ENCODE measurements at regions not wholly inside any gene's neighbourhood (a gene's known extent, or its start where the extent isn't known, plus 50 kb on each side); places are given as distances from the start of the nearest gene placed in this dataset.
"Not testable (repeated sequence)": the region's sequence is repeated elsewhere in the genome, so short reads cannot be mapped to it uniquely, and the experiment has no call there.

GRCh38 chr1:206366131-206366530 is 104.1 kb upstream of the IKBKE start:
- TF ChIP-seq, protein P1, sequence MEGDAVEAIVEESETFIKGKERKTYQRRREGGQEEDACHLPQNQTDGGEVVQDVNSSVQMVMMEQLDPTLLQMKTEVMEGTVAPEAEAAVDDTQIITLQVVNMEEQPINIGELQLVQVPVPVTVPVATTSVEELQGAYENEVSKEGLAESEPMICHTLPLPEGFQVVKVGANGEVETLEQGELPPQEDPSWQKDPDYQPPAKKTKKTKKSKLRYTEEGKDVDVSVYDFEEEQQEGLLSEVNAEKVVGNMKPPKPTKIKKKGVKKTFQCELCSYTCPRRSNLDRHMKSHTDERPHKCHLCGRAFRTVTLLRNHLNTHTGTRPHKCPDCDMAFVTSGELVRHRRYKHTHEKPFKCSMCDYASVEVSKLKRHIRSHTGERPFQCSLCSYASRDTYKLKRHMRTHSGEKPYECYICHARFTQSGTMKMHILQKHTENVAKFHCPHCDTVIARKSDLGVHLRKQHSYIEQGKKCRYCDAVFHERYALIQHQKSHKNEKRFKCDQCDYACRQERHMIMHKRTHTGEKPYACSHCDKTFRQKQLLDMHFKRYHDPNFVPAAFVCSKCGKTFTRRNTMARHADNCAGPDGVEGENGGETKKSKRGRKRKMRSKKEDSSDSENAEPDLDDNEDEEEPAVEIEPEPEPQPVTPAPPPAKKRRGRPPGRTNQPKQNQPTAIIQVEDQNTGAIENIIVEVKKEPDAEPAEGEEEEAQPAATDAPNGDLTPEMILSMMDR (IDR thresholded peaks at IDR 0.05): not testable (repeated sequence)
- not testable (repeated sequence) for TF ChIP-seq ZFX (IDR thresholded peaks at IDR 0.05; ENCODE audit: borderline replicate concordance)

Data from 22Rv1 (cell line).